Endothelial cell (in vitro differentiated cells): ENCODE measurements at regions not wholly inside any gene's neighbourhood (a gene's known extent, or its start where the extent isn't known, plus 50 kb on each side); places are given as distances from the start of the nearest gene placed in this dataset.

Experiments
- DNase-seq: peaks from one replicate; pipeline ENCODE4 v3.0.0; 2021; ENCODE audit warnings: low spot score
- H3K27ac Mint-ChIP-seq: one replicate; pipeline ENCODE4 v1.8.0; 2021; ENCODE audit warnings: mixed read lengths, inconsistent platforms; ENCODE audit not compliant: unreplicated experiment
- H3K27me3 Mint-ChIP-seq: one replicate; pipeline ENCODE4 v1.8.0; 2021; ENCODE audit warnings: mild to moderate bottlenecking, moderate library complexity, mixed read lengths, inconsistent platforms; ENCODE audit not compliant: unreplicated experiment
- H3K36me3 Mint-ChIP-seq: one replicate; pipeline ENCODE4 v1.8.0; 2021; ENCODE audit warnings: mild to moderate bottlenecking, low read depth, mixed read lengths, inconsistent platforms; ENCODE audit not compliant: unreplicated experiment
- H3K4me1 Mint-ChIP-seq: one replicate; pipeline ENCODE4 v1.8.0; 2021; ENCODE audit warnings: mild to moderate bottlenecking, mixed read lengths, inconsistent platforms; ENCODE audit not compliant: unreplicated experiment
- H3K4me3 Mint-ChIP-seq: one replicate; pipeline ENCODE4 v1.8.0; 2021; ENCODE audit warnings: mild to moderate bottlenecking, mixed read lengths, inconsistent platforms; ENCODE audit not compliant: unreplicated experiment
- H3K9me3 Mint-ChIP-seq: one replicate; pipeline ENCODE4 v1.8.0; 2021; ENCODE audit warnings: mixed read lengths, inconsistent platforms; ENCODE audit not compliant: unreplicated experiment
- CTCF ChIP-seq: fragments of 200-600 bp; sonication (generic); IDR thresholded peaks from one replicate; pipeline ENCODE4 v1.5.0; 2021; ENCODE audit warnings: antibody characterized with exemption; ENCODE audit not compliant: unreplicated experiment

- Mint-ChIP-seq H3K27ac (no peak overlapping the region), H3K36me3 (no peaks in the 10 kb centered on the region), H3K9me3 (no peaks in the 10 kb centered on the region), H3K4me3 (no peak overlapping the region), H3K27me3 (no peaks in the 10 kb centered on the region), H3K4me1 (no peaks in the 10 kb centered on the region)
- DNase-seq: no peak
- TF ChIP-seq CTCF: no peak
Observed at GRCh38 chr7:116431787-116432526, 67.6 kb upstream of the CAV2 start.

- Mint-ChIP-seq H3K4me1 (no peaks in the 10 kb centered on the region), H3K36me3 (no peaks in the 10 kb centered on the region), H3K27me3 (no peaks in the 10 kb centered on the region), H3K4me3 (no peak overlapping the region), H3K9me3 (no peaks in the 10 kb centered on the region), H3K27ac (no peak overlapping the region)
- TF ChIP-seq CTCF: no peak
- no peak for DNase-seq
Observed at GRCh38 chr7:116432527-116432916, 67.0 kb upstream of the CAV2 start.

GRCh38 chr7:116433246-116433645 is 66.3 kb upstream of the CAV2 start:
- Mint-ChIP-seq H3K9me3 (no peaks in the 10 kb centered on the region), H3K4me1 (no peaks in the 10 kb centered on the region), H3K27ac (no peak overlapping the region), H3K36me3 (no peaks in the 10 kb centered on the region), H3K27me3 (no peaks in the 10 kb centered on the region), H3K4me3 (no peak overlapping the region)
- no peak for DNase-seq
- TF ChIP-seq CTCF: no peak

- TF ChIP-seq CTCF: no peak
- no peaks in the 10 kb centered on the region for H3K9me3 Mint-ChIP-seq
- H3K27me3 Mint-ChIP-seq: no peaks in the 10 kb centered on the region
- no peaks in the 10 kb centered on the region for H3K36me3 Mint-ChIP-seq
- H3K4me1 Mint-ChIP-seq: no peaks in the 10 kb centered on the region
- H3K4me3 Mint-ChIP-seq: no peak overlapping the region
- no peak for DNase-seq
- H3K27ac Mint-ChIP-seq: no peak overlapping the region
Observed at GRCh38 chr7:116434820-116435341, 64.7 kb upstream of the CAV2 start.

GRCh38 chr7:116436305-116436826 is 63.2 kb upstream of the CAV2 start:
- Mint-ChIP-seq H3K9me3 (no peaks in the 10 kb centered on the region), H3K27me3 (no peaks in the 10 kb centered on the region), H3K27ac (no peak overlapping the region), H3K36me3 (no peaks in the 10 kb centered on the region), H3K4me3 (no peak overlapping the region), H3K4me1 (no peaks in the 10 kb centered on the region)
- no peak for DNase-seq
- no peak for TF ChIP-seq CTCF
